WTC11 (cell line): ENCODE measurements at regions not wholly inside any gene's neighbourhood (a gene's known extent, or its start where the extent isn't known, plus 50 kb on each side); places are given as distances from the start of the nearest gene placed in this dataset.

Source experiments
- ATAC-seq: fragments of 200-7000 bp; cut with Tn5 transposase; 2 replicates; pipeline ENCODE4 v1.10.0; 2021; ENCODE audit warnings: mild to moderate bottlenecking, moderate library complexity
- CTCF ChIA-PET: fragments of 300-600 bp; sonication (Branson Sonifier 250); formaldehyde crosslinking; loops from one replicate; lab custom pipeline; 2021; ENCODE audit warnings: antibody characterized with exemption; lab: Charles Lee
- POLR2A ChIA-PET: fragments of 350-600 bp; sonication (Branson Sonifier 250); formaldehyde crosslinking; loops from one replicate; lab custom pipeline; 2021; ENCODE audit warnings: antibody characterized with exemption; lab: Charles Lee
- DNase-seq: peaks from one replicate; pipeline ENCODE4 v3.0.0; 2021; ENCODE audit warnings: low spot score
- H3K27ac Mint-ChIP-seq: 2 replicates; pipeline ENCODE4 v1.8.0; 2021; ENCODE audit warnings: mixed read lengths
- H3K27me3 Mint-ChIP-seq: 2 replicates; pipeline ENCODE4 v1.8.0; 2021; ENCODE audit warnings: low read depth, mild to moderate bottlenecking, moderate library complexity, mixed read lengths
- H3K36me3 Mint-ChIP-seq: 2 replicates; pipeline ENCODE4 v1.8.0; 2021; ENCODE audit warnings: mixed read lengths
- H3K4me1 Mint-ChIP-seq: 2 replicates; pipeline ENCODE4 v1.8.0; 2022; ENCODE audit warnings: mixed read lengths
- H3K4me3 Mint-ChIP-seq: 2 replicates; pipeline ENCODE4 v1.8.0; 2021; ENCODE audit warnings: mild to moderate bottlenecking, moderate library complexity, mixed read lengths
- H3K9me3 Mint-ChIP-seq: 2 replicates; pipeline ENCODE4 v1.8.0; 2021; ENCODE audit warnings: mixed read lengths
- ATF2 ChIP-seq: sonication (generic); formaldehyde crosslinking; IDR thresholded peaks from 2 replicates; pipeline ENCODE4 v1.8.1; 2022; ENCODE audit warnings: low read depth, missing genetic modification reagents, borderline replicate concordance
- ATF3 ChIP-seq: sonication (generic); formaldehyde crosslinking; conservative IDR thresholded peaks from 2 replicates; pipeline ENCODE4 v1.8.1; 2022; ENCODE audit warnings: mild to moderate bottlenecking, missing genetic modification reagents
- KAT7 ChIP-seq: sonication (generic); formaldehyde crosslinking; IDR thresholded peaks from 2 replicates; pipeline ENCODE4 v1.8.1; 2023; ENCODE audit warnings: missing genetic modification reagents, mild to moderate bottlenecking, borderline replicate concordance
- MAX ChIP-seq: sonication (generic); formaldehyde crosslinking; IDR thresholded peaks from 2 replicates; pipeline ENCODE4 v1.8.0; 2022; ENCODE audit warnings: mild to moderate bottlenecking, missing genetic modification reagents
- NFE2L1 ChIP-seq: sonication (generic); formaldehyde crosslinking; IDR thresholded peaks from 2 replicates; pipeline ENCODE4 v1.8.1; 2023; ENCODE audit warnings: missing genetic modification reagents
- NR1H2 ChIP-seq: sonication (generic); formaldehyde crosslinking; IDR thresholded peaks from 2 replicates; pipeline ENCODE4 v1.9.0; 2021; ENCODE audit warnings: mild to moderate bottlenecking, moderate library complexity, missing genetic modification reagents
- NR3C1 ChIP-seq: sonication (generic); formaldehyde crosslinking; conservative IDR thresholded peaks from 2 replicates; pipeline ENCODE4 v1.8.1; 2023; ENCODE audit warnings: low read depth, mild to moderate bottlenecking, missing genetic modification reagents
- PRDM15 ChIP-seq: sonication (generic); formaldehyde crosslinking; IDR thresholded peaks from 2 replicates; pipeline ENCODE4 v1.8.0; 2022; ENCODE audit warnings: missing genetic modification reagents
- PRRX2 ChIP-seq: fragments of 250-450 bp; sonication (Bioruptor Pico); IDR thresholded peaks from 2 replicates; pipeline ENCODE4 v1.8.0; 2021; ENCODE audit warnings: mild to moderate bottlenecking
- USF2 ChIP-seq: sonication (generic); formaldehyde crosslinking; IDR thresholded peaks from 2 replicates; pipeline ENCODE4 v1.8.1; 2023; ENCODE audit warnings: mild to moderate bottlenecking, missing genetic modification reagents, moderate library complexity
- ZBTB21 ChIP-seq: sonication (generic); formaldehyde crosslinking; IDR thresholded peaks from 2 replicates; pipeline ENCODE4 v1.8.1; 2023; ENCODE audit warnings: mild to moderate bottlenecking, missing genetic modification reagents, borderline replicate concordance
- ZMAT4 ChIP-seq: fragments of 250-450 bp; sonication (Bioruptor Pico); IDR thresholded peaks from 2 replicates; pipeline ENCODE4 v1.9.0; 2021; ENCODE audit warnings: mild to moderate bottlenecking
- ZNF138 ChIP-seq: sonication (generic); formaldehyde crosslinking; conservative IDR thresholded peaks from 2 replicates; pipeline ENCODE4 v1.8.1; 2022; ENCODE audit warnings: mild to moderate bottlenecking, moderate library complexity, missing genetic modification reagents
- ZNF232 ChIP-seq: sonication (generic); formaldehyde crosslinking; IDR thresholded peaks from 2 replicates; pipeline ENCODE4 v1.8.0; 2022; ENCODE audit warnings: mild to moderate bottlenecking, missing genetic modification reagents
- ZNF263 ChIP-seq: sonication (generic); formaldehyde crosslinking; IDR thresholded peaks from 2 replicates; pipeline ENCODE4 v1.8.1; 2022; ENCODE audit warnings: low read depth, mild to moderate bottlenecking, moderate library complexity, missing genetic modification reagents
- ZNF281 ChIP-seq: sonication (generic); formaldehyde crosslinking; IDR thresholded peaks from 2 replicates; pipeline ENCODE4 v1.8.0; 2023; ENCODE audit warnings: mild to moderate bottlenecking, missing genetic modification reagents
- ZNF317 ChIP-seq: sonication (generic); formaldehyde crosslinking; IDR thresholded peaks from 2 replicates; pipeline ENCODE4 v1.8.1; 2023; ENCODE audit warnings: low read depth, mild to moderate bottlenecking, moderate library complexity, missing genetic modification reagents, borderline replicate concordance
- ZNF396 ChIP-seq: fragments of 250-450 bp; sonication (Bioruptor Pico); IDR thresholded peaks from 2 replicates; pipeline ENCODE4 v1.8.0; 2021; ENCODE audit warnings: mild to moderate bottlenecking, moderate library complexity, borderline replicate concordance
- TF ChIP-seq, protein P1 (sequence below): sonication (generic); formaldehyde crosslinking; IDR thresholded peaks from 2 replicates; pipeline ENCODE4 v1.8.1; 2023; ENCODE audit warnings: mild to moderate bottlenecking, missing genetic modification reagents
- TF ChIP-seq, protein P2 (sequence below): sonication (generic); formaldehyde crosslinking; conservative IDR thresholded peaks from 2 replicates; pipeline ENCODE4 v1.8.1; 2023; ENCODE audit warnings: mild to moderate bottlenecking, low read depth, missing genetic modification reagents, moderate library complexity

GRCh38 chr10:44195112-44196007 is 189.5 kb downstream of the CXCL12 start:
- Mint-ChIP-seq H3K9me3 (peaks cover 13% of the 10 kb centered on the region), H3K36me3 (no peaks in the 10 kb centered on the region), H3K4me1 (peaks cover 5% of the 10 kb centered on the region; the same call in 1 of the 2 replicates), H3K4me3 (no peak overlapping the region), H3K27me3 (no peaks in the 10 kb centered on the region), H3K27ac (no peak overlapping the region)
- TF ChIP-seq ZNF138 (CRISPR knock-in tag): no peak
- TF ChIP-seq, protein P1, sequence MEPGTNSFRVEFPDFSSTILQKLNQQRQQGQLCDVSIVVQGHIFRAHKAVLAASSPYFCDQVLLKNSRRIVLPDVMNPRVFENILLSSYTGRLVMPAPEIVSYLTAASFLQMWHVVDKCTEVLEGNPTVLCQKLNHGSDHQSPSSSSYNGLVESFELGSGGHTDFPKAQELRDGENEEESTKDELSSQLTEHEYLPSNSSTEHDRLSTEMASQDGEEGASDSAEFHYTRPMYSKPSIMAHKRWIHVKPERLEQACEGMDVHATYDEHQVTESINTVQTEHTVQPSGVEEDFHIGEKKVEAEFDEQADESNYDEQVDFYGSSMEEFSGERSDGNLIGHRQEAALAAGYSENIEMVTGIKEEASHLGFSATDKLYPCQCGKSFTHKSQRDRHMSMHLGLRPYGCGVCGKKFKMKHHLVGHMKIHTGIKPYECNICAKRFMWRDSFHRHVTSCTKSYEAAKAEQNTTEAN: no peak
- TF ChIP-seq ATF3 (CRISPR knock-in tag): no peak
- TF ChIP-seq KAT7 (CRISPR knock-in tag): no peak
- TF ChIP-seq PRRX2 (CRISPR knock-in tag): no peak
- TF ChIP-seq ZMAT4 (CRISPR knock-in tag): no peak
- TF ChIP-seq USF2 (CRISPR knock-in tag): no peak
- TF ChIP-seq, protein P2, sequence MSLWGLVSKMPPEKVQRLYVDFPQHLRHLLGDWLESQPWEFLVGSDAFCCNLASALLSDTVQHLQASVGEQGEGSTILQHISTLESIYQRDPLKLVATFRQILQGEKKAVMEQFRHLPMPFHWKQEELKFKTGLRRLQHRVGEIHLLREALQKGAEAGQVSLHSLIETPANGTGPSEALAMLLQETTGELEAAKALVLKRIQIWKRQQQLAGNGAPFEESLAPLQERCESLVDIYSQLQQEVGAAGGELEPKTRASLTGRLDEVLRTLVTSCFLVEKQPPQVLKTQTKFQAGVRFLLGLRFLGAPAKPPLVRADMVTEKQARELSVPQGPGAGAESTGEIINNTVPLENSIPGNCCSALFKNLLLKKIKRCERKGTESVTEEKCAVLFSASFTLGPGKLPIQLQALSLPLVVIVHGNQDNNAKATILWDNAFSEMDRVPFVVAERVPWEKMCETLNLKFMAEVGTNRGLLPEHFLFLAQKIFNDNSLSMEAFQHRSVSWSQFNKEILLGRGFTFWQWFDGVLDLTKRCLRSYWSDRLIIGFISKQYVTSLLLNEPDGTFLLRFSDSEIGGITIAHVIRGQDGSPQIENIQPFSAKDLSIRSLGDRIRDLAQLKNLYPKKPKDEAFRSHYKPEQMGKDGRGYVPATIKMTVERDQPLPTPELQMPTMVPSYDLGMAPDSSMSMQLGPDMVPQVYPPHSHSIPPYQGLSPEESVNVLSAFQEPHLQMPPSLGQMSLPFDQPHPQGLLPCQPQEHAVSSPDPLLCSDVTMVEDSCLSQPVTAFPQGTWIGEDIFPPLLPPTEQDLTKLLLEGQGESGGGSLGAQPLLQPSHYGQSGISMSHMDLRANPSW: no peak
- DNase-seq: no peak
- ChIA-PET POLR2A (no interaction called here), CTCF (no interaction called here)
- ATAC-seq: no peak

DNA sequence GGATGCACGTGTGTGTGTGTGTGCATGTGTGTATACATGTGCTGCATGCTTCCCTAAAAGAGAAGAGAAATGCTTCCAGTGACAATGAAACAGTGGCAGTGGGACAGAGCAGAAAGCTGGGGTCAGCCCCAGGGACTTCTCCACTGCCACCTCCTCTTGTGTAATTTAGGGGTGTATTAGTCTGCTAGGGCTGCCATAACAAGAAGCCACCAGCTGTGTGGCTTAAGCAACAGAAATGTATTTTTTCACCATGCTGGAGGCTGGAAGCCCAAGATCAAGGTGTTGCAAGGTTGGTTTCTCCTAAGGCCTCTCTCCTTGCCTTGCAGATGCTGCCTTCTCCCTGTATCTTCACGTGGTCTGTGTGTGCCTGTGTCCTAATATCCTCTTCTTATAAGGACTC is 190.5 kb downstream of the CXCL12 start:
- no peak for DNase-seq
- Mint-ChIP-seq H3K4me3 (no peak overlapping the region), H3K27ac (no peak overlapping the region), H3K27me3 (no peaks in the 10 kb centered on the region; the same call in 1 of the 2 replicates), H3K9me3 (peaks cover 10% of the 10 kb centered on the region), H3K36me3 (no peaks in the 10 kb centered on the region), H3K4me1 (peaks cover 5% of the 10 kb centered on the region; the same call in 1 of the 2 replicates)
- ATAC-seq: no peak
- POLR2A ChIA-PET: no interaction called here
- CTCF ChIA-PET: no interaction called here
- no peak for TF ChIP-seq ZNF317 (CRISPR knock-in tag)
- no peak for TF ChIP-seq ZNF232 (CRISPR knock-in tag)
- TF ChIP-seq NR3C1: no peak
- no peak for TF ChIP-seq ZBTB21
- TF ChIP-seq NR1H2 (CRISPR knock-in tag): no peak
- TF ChIP-seq NFE2L1 (CRISPR knock-in tag): no peak
- TF ChIP-seq ZNF281 (CRISPR knock-in tag): no peak
- no peak for TF ChIP-seq MAX (CRISPR knock-in tag)
- no peak for TF ChIP-seq ZNF263 (CRISPR knock-in tag)
- TF ChIP-seq PRDM15: no peak
- TF ChIP-seq ZNF396 (CRISPR knock-in tag): no peak
- no peak for TF ChIP-seq ATF2 (CRISPR knock-in tag)
